ENCODE measurements at regions not wholly inside any gene's neighbourhood (a gene's known extent, or its start where the extent isn't known, plus 50 kb on each side); places are given as distances from the start of the nearest gene placed in this dataset.
A peak's percentile ranks its signal among the peaks of the same experiment; 100 is the strongest.

DNA sequence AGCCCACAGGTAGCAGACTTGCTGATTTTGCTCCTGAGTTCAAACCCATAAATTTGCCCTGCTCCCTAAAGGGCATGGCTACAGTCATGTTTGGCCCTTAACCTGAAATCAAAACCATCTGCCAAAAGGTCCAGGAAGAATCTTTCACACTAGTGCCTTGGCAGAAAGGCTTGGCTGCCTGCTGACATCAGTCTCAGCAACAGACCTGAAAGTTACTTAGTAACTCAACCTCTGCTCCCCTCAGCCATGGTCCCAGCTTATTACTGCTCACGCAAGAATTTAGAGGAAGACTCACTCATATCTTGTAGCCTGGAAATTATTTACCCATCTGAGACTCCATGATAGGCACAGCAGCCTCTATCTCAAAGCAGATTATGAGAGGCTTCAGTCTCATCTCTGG is 98.0 kb upstream of the KIF2B start:
- no peak overlapping the region for H3K4me3 ChIP-seq (ENCODE audit: low read length)
- no peak for DNase-seq (ENCODE audit: low read depth)
- TF ChIP-seq, protein P1, sequence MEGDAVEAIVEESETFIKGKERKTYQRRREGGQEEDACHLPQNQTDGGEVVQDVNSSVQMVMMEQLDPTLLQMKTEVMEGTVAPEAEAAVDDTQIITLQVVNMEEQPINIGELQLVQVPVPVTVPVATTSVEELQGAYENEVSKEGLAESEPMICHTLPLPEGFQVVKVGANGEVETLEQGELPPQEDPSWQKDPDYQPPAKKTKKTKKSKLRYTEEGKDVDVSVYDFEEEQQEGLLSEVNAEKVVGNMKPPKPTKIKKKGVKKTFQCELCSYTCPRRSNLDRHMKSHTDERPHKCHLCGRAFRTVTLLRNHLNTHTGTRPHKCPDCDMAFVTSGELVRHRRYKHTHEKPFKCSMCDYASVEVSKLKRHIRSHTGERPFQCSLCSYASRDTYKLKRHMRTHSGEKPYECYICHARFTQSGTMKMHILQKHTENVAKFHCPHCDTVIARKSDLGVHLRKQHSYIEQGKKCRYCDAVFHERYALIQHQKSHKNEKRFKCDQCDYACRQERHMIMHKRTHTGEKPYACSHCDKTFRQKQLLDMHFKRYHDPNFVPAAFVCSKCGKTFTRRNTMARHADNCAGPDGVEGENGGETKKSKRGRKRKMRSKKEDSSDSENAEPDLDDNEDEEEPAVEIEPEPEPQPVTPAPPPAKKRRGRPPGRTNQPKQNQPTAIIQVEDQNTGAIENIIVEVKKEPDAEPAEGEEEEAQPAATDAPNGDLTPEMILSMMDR (IDR thresholded peaks at IDR 0.05; ENCODE audit: insufficient read depth, low read depth, low read length, missing control alignments): no peak

DNA sequence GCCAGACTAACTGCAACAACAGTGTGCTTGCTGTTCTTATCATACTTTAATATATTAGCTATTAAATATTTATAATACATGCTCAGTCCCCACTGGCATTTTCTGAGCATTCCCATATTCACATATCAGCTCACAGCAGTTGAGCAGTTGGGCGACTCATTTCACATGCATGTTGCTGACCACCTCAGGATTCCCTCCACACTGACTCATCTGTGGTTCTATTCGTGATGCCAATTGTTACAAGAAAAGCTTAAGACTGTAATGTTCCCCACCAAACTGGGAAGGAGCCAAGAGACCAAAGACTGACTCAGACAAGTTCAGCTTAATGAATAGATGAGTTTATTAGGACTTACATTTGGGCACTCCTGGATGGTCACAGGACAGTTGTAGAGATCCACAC is 100.3 kb upstream of the KIF2B start:
- no peak overlapping the region for H3K4me3 ChIP-seq (ENCODE audit: low read length)
- peak; percentile 86 for DNase-seq (ENCODE audit: low read depth)
- TF ChIP-seq, protein P1 (IDR thresholded peaks at IDR 0.05; ENCODE audit: insufficient read depth, low read depth, low read length, missing control alignments): no peak

DNA sequence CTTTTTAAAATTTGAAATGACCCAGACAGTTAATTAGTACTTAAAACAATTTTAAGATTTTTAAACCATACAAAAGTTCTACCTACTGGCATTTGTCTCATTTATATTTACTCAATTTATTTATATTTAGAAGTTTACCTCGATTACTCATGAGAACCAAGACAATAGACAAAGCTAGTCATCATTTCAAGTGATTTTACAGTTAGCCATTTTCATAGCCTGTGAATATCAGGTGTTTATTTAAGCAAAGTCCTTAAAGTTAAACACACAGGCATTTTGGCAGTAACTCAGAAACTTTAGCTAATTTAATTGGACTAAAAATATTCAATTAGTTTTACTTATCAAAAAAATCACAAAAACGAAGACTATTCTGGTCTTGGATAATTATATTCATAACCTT is 101.6 kb upstream of the KIF2B start:
- no peak for DNase-seq (ENCODE audit: low read depth)
- TF ChIP-seq, protein P1 (IDR thresholded peaks at IDR 0.05; ENCODE audit: insufficient read depth, low read depth, low read length, missing control alignments): no peak
- no peak overlapping the region for H3K4me3 ChIP-seq (ENCODE audit: low read length)

DNA sequence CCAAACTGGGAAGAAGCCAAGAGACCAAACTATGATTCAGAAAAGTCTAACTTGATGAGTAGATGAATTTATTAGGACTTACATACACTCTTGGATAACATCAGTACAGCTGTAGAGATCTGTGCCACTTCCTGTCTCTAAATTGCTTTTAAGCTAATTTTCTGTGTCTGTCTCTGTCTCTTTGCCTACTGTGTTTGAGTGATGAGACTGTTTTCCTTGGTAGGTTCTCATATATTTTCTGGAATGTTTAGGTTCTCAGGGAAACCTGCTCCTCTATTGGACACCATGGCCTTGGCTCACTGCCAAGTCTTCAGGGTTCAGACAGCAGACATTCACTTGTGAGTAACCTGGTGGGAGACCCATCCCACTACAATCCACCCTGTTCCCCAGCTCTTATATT is 103.5 kb upstream of the KIF2B start:
- TF ChIP-seq, protein P1 (IDR thresholded peaks at IDR 0.05; ENCODE audit: insufficient read depth, low read depth, low read length, missing control alignments): no peak
- H3K4me3 ChIP-seq (ENCODE audit: low read length): no peak overlapping the region
- no peak for DNase-seq (ENCODE audit: low read depth)

DNA sequence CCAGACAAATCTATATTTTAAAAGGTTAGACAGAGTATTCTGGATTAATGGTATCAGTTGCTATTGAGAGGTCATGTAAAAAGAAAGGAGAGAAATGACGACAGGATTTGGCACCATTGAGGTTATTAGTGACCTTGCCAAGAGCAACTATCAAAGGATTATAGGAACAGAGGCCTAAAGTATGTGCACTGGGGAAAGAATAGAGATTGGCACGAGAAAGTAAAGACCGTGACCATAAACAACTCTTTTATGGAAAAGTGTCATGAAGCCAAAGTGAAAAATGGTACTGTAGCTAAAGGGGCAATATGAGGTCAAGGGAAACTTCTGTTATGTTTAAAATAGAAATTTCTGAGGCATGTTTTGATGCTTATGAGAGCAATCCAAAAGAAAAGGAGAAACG is 115.2 kb upstream of the KIF2B start:
- DNase-seq (ENCODE audit: low read depth): no peak
- TF ChIP-seq, protein P1 (IDR thresholded peaks at IDR 0.05; ENCODE audit: insufficient read depth, low read depth, low read length, missing control alignments): no peak
- H3K4me3 ChIP-seq (ENCODE audit: low read length): no peak overlapping the region

DNA sequence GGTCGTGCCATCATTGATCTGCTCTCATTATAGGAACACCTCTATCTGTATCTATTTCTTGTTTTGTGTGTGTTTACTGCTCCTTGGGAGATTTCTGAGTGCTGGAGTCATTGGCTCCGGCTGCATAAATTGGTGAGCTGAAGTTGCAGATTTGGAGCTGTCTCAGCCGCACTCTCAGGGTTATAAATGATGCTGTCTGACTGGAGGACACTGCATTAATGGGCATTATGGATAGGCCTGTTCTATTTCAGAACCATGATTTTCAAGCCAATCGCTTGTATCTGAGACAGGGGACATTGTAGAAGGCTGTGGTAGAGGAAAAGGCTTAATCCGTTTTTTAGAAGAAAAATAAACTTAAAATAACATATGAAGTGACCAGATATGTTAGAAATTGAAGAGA is 126.4 kb upstream of the KIF2B start:
- DNase-seq (ENCODE audit: low read depth): no peak
- TF ChIP-seq, protein P1 (IDR thresholded peaks at IDR 0.05; ENCODE audit: insufficient read depth, low read depth, low read length, missing control alignments): no peak
- H3K4me3 ChIP-seq (ENCODE audit: low read length): no peak overlapping the region

DNA sequence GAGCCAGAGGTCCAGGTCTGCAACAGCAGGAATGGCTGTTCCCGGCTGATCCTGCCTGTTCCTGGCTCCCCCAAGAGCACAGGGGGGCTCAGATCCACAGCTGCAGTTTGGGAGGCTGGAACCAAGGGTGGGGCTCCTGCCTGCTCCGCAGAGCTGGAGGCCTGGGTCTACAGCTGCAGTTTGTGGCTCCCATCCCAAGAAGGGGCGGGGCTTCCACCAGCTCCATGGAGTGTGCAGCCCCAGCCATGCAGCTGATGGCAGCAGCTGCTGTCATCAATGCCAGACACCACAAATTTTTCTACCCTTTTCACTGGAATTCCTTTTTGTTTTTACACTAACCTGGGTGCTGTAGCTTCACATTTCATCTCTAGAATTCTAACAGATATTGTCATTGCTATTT is 135.4 kb upstream of the KIF2B start:
- DNase-seq (ENCODE audit: low read depth): no peak
- TF ChIP-seq, protein P1 (IDR thresholded peaks at IDR 0.05; ENCODE audit: insufficient read depth, low read depth, low read length, missing control alignments): no peak
- no peak overlapping the region for H3K4me3 ChIP-seq (ENCODE audit: low read length)

Measured in epithelial cell of esophagus (primary cell).